ENCODE measurements at regions not wholly inside any gene's neighbourhood (a gene's known extent, or its start where the extent isn't known, plus 50 kb on each side); places are given as distances from the start of the nearest gene placed in this dataset.

GRCh38 chr11:33941637-33942160 lies 49.8 kb upstream of the LMO2 start (continued):
- TF ChIP-seq ATF6 (CRISPR knock-in tag; IDR thresholded peaks at IDR 0.05) (peak; percentile 65; the same call in 1 of the 2 replicates), HMGXB4 (CRISPR knock-in tag; IDR thresholded peaks at IDR 0.05) (no peak), ZBTB2 (IDR thresholded peaks at IDR 0.05) (peak; percentile 33; the same call in 1 of the 2 replicates), SPI1 (IDR thresholded peaks at IDR 0.05; ENCODE audit: borderline replicate concordance, low read depth, low read length) (peak; percentile 95), SMAD4 (CRISPR knock-in tag; conservative IDR thresholded peaks at IDR 0.05) (peak; percentile 94), SIN3A (IDR thresholded peaks at IDR 0.05; ENCODE audit: borderline replicate concordance in 2 of 2, control insufficient read depth in 1 of 2, low read depth in 2 of 2, low read length in 2 of 2) (no peak), HNRNPLL (IDR thresholded peaks at IDR 0.05; ENCODE audit: low read depth, low read length, poor library complexity, severe bottlenecking) (no peak), RBFOX2 (IDR thresholded peaks at IDR 0.05; ENCODE audit: low read depth, low read length) (peak; percentile 54), TAF9B (IDR thresholded peaks at IDR 0.05; ENCODE audit: partially characterized antibody) (peak; percentile 56), TCF15 (CRISPR knock-in tag; IDR thresholded peaks at IDR 0.05) (0 out of 2 replicates have a peak, but pooled peaks have one; percentile 51), POLR2H (tag; IDR thresholded peaks at IDR 0.05; ENCODE audit: low read depth) (no peak), BDP1 (IDR thresholded peaks at IDR 0.05; ENCODE audit: insufficient read depth, insufficient read length) (no peak), ARNT (IDR thresholded peaks at IDR 0.05) (no peak), ZNF134 (CRISPR knock-in tag; conservative IDR thresholded peaks at IDR 0.05) (peak; percentile 18; the same call in 1 of the 2 replicates), DACH1 (IDR thresholded peaks at IDR 0.05; ENCODE audit: partially characterized antibody) (peak; percentile 66), BCL6 (CRISPR knock-in tag; IDR thresholded peaks at IDR 0.05) (no peak; the same call in 1 of the 2 replicates), U2AF1 (optimal IDR thresholded peaks at IDR 0.05; ENCODE audit: low read depth, low read length) (no peak), ZNF57 (CRISPR knock-in tag; IDR thresholded peaks at IDR 0.05) (no peak), JUND (IDR thresholded peaks at IDR 0.05; ENCODE audit: borderline replicate concordance, low read depth, low read length) (peak; percentile 78), JUND (tag; IDR thresholded peaks at IDR 0.05; ENCODE audit: borderline replicate concordance, low read depth, low read length) (peak; percentile 83; the same call in 2 of the 3 replicates), ZNF644 (tag; IDR thresholded peaks at IDR 0.05; ENCODE audit: low read depth) (peak; percentile 85; the same call in 1 of the 2 replicates), MYNN (IDR thresholded peaks at IDR 0.05) (no peak; the same call in 1 of the 2 replicates), MYNN (CRISPR knock-in tag; IDR thresholded peaks at IDR 0.05) (no peak), ZFPM2 (CRISPR knock-in tag; IDR thresholded peaks at IDR 0.05) (no peak), LCOR (CRISPR knock-in tag; IDR thresholded peaks at IDR 0.05) (peak; percentile 49; the same call in 1 of the 2 replicates)

Data from K562 (cell line).